ENCODE measurements at regions not wholly inside any gene's neighbourhood (a gene's known extent, or its start where the extent isn't known, plus 50 kb on each side); places are given as distances from the start of the nearest gene placed in this dataset.

- no peak for DNase-seq
- no peaks in the 10 kb centered on the region for H3K36me3 ChIP-seq
- H3K4me3 ChIP-seq, result no peak overlapping the region
- TF ChIP-seq POLR2AphosphoS5 (IDR thresholded peaks at IDR 0.05), result no peak
- no peak for TF ChIP-seq POLR2A (IDR thresholded peaks at IDR 0.05)
- TF ChIP-seq CTCF (IDR thresholded peaks at IDR 0.05 in 8 of 11, conservative IDR thresholded peaks at IDR 0.05 in 3 of 11), result no peak
- 69 to 73% (median 73%) methylated on average over 9 of the region's 9 CpGs for WGBS, 5 donors
- H3K4me1 ChIP-seq, result no peaks in the 10 kb centered on the region
- H3K27me3 ChIP-seq (replicated peaks in 1 of 7), result peaks cover 0 to 16% (median 0%) of the 10 kb centered on the region in 7 donors
- no peak overlapping the region for H3K27ac ChIP-seq
- no peaks in the 10 kb centered on the region for H3K9me3 ChIP-seq
- intact Hi-C loops (cut with DNase I; ENCODE audit: low total_unique reads), result no loop called here
Observed at GRCh38 chr15:88403351-88403791, 63.8 kb downstream of the MRPL46 start.

GRCh38 chr15:88401996-88402656 lies 65.1 kb downstream of the MRPL46 start:
- no peak for DNase-seq
- TF ChIP-seq CTCF (IDR thresholded peaks at IDR 0.05 in 8 of 11, conservative IDR thresholded peaks at IDR 0.05 in 3 of 11) (no peak), POLR2A (IDR thresholded peaks at IDR 0.05) (no peak), POLR2AphosphoS5 (IDR thresholded peaks at IDR 0.05) (no peak)
- intact Hi-C loops (cut with DNase I; ENCODE audit: low total_unique reads), result no loop called here

GRCh38 chr15:88401251-88401995 lies 65.8 kb downstream of the MRPL46 start:
- H3K4me1 ChIP-seq, result no peaks in the 10 kb centered on the region
- intact Hi-C loops (cut with DNase I; ENCODE audit: low total_unique reads), result no loop called here
- no peak for DNase-seq
- H3K36me3 ChIP-seq, result no peaks in the 10 kb centered on the region
- no peak overlapping the region for H3K4me3 ChIP-seq
- 42 to 64% (median 56%) methylated on average over 13 of the region's 13 CpGs for WGBS, 5 donors
- H3K27me3 ChIP-seq (replicated peaks in 1 of 7), result peaks cover 0 to 16% (median 0%) of the 10 kb centered on the region in 7 donors
- TF ChIP-seq POLR2AphosphoS5 (IDR thresholded peaks at IDR 0.05) (no peak), POLR2A (IDR thresholded peaks at IDR 0.05) (no peak), CTCF (IDR thresholded peaks at IDR 0.05 in 8 of 11, conservative IDR thresholded peaks at IDR 0.05 in 3 of 11) (no peak)
- H3K9me3 ChIP-seq, result no peaks in the 10 kb centered on the region
- no peak overlapping the region for H3K27ac ChIP-seq

More at GRCh38 chr15:88401996-88402656, 65.1 kb downstream of the MRPL46 start:
- Histone ChIP-seq H3K36me3 (no peaks in the 10 kb centered on the region), H3K4me1 (no peaks in the 10 kb centered on the region), H3K4me3 (no peak overlapping the region), H3K27me3 (replicated peaks in 1 of 7) (peaks cover 0 to 16% (median 0%) of the 10 kb centered on the region in 7 donors), H3K9me3 (no peaks in the 10 kb centered on the region), H3K27ac (no peak overlapping the region)
- WGBS, 5 donors, result 41 to 57% (median 44%) methylated on average over 10 of the region's 10 CpGs

GRCh38 chr15:88400591-88401250 lies 66.5 kb downstream of the MRPL46 start:
- no peaks in the 10 kb centered on the region for H3K4me1 ChIP-seq
- H3K4me3 ChIP-seq, result no peak overlapping the region
- H3K27me3 ChIP-seq (replicated peaks in 1 of 7), result peaks cover 0 to 16% (median 0%) of the 10 kb centered on the region in 7 donors
- H3K36me3 ChIP-seq, result no peaks in the 10 kb centered on the region
- DNase-seq, result no peak
- intact Hi-C loops (cut with DNase I; ENCODE audit: low total_unique reads), result no loop called here
- peaks cover 0 to 3% (median 0%) of the 10 kb centered on the region in 8 donors for H3K9me3 ChIP-seq
- TF ChIP-seq POLR2AphosphoS5 (IDR thresholded peaks at IDR 0.05) (no peak), CTCF (IDR thresholded peaks at IDR 0.05 in 8 of 11, conservative IDR thresholded peaks at IDR 0.05 in 3 of 11) (no peak), POLR2A (IDR thresholded peaks at IDR 0.05) (no peak)
- 76 to 87% (median 79%) methylated on average over 6 of the region's 6 CpGs for WGBS, 5 donors
- H3K27ac ChIP-seq, result no peak overlapping the region
